ENCODE measurements at regions not wholly inside any gene's neighbourhood (a gene's known extent, or its start where the extent isn't known, plus 50 kb on each side); places are given as distances from the start of the nearest gene placed in this dataset.

DNA sequence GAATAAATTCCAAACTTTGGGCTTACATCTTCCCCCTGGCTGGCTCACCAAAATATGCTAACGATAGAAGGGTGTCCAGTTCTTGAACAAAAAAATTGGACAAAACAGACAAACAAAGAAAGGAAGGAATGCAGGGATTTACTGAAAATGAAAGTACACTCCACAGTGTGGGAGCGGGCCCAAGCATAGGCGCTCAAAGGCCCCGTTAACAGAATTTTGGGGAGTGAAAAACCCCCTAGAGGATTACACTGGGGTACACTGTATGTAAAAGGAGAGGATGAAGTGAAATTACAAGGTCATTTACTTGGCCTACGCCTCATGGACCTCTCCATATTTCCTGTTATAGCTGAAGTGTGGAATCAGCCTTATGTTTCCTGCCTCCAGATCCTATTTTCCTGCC is 899.7 kb downstream of the DSC3 start:
- TF ChIP-seq, protein P1, sequence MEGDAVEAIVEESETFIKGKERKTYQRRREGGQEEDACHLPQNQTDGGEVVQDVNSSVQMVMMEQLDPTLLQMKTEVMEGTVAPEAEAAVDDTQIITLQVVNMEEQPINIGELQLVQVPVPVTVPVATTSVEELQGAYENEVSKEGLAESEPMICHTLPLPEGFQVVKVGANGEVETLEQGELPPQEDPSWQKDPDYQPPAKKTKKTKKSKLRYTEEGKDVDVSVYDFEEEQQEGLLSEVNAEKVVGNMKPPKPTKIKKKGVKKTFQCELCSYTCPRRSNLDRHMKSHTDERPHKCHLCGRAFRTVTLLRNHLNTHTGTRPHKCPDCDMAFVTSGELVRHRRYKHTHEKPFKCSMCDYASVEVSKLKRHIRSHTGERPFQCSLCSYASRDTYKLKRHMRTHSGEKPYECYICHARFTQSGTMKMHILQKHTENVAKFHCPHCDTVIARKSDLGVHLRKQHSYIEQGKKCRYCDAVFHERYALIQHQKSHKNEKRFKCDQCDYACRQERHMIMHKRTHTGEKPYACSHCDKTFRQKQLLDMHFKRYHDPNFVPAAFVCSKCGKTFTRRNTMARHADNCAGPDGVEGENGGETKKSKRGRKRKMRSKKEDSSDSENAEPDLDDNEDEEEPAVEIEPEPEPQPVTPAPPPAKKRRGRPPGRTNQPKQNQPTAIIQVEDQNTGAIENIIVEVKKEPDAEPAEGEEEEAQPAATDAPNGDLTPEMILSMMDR (IDR thresholded peaks at IDR 0.05): no peak
- no peak for TF ChIP-seq POLR2AphosphoS5 (IDR thresholded peaks at IDR 0.05)
- TF ChIP-seq POLR2A (IDR thresholded peaks at IDR 0.05): no peak
- no peak for TF ChIP-seq EP300 (IDR thresholded peaks at IDR 0.05)
